Endothelial cell of umbilical vein (primary cell): ENCODE measurements at regions not wholly inside any gene's neighbourhood (a gene's known extent, or its start where the extent isn't known, plus 50 kb on each side); places are given as distances from the start of the nearest gene placed in this dataset.

Experiments used
- BruUV-seq: library from RNA; stranded (reverse); fragments of 400-500 nt; replicated peaks from 2 replicates; lab custom pipeline; 2021; lab: Mats Ljungman, UMichigan
- CTCF ChIA-PET: fragments of 300-600, 350-600 bp; sonication (Branson Sonifier 250); formaldehyde crosslinking; loops from one replicate; lab custom pipeline; 2021; ENCODE audit warnings: antibody characterized with exemption, inconsistent platforms; lab: Charles Lee
- POLR2A ChIA-PET: fragments of 300-600, 350-600 bp; sonication (Branson Sonifier 250); formaldehyde crosslinking; loops from one replicate; lab custom pipeline; 2021; ENCODE audit warnings: antibody characterized with exemption, inconsistent platforms; lab: Charles Lee
- DNase-seq: peaks from one replicate; pipeline ENCODE4 v3.0.0-alpha.2; 2011; ENCODE audit warnings: low read depth, low spot score
- FAIRE-seq: peaks from 2 replicates; lab custom pipeline; 2011; peaks lifted over from hg19 to GRCh38; lab: Jason Lieb, UNC
- H2AFZ ChIP-seq: 2 replicates; pipeline ENCODE4 v1.6.0; 2012; ENCODE audit warnings: low read depth, low read length, control low read depth, inconsistent platforms
- H3K27ac ChIP-seq: 2 replicates; pipeline ENCODE4 v1.5.1; 2011; ENCODE audit warnings: low read depth, mild to moderate bottlenecking, control low read depth, low read length, moderate library complexity; ENCODE audit not compliant: insufficient read depth
- H3K27me3 ChIP-seq, 2 experiments: 2 replicates each; pipeline versions ENCODE4 v1.6.0 to v1.6.1; 2011; ENCODE audit warnings: low read length in 2 of 2, mixed read lengths in 1 of 2; ENCODE audit not compliant: control insufficient read depth in 2 of 2, insufficient read depth in 2 of 2
- H3K36me3 ChIP-seq, 2 experiments: 2 replicates in 1 of 2; 3 replicates in 1 of 2; pipeline ENCODE4 v1.5.1; 2011; ENCODE audit warnings: low read length in 2 of 2, mild to moderate bottlenecking in 1 of 2, moderate library complexity in 1 of 2; ENCODE audit not compliant: control insufficient read depth in 2 of 2, insufficient read depth in 2 of 2; ENCODE audit errors: extremely low read depth in 1 of 2
- H3K4me1 ChIP-seq: 3 replicates; pipeline ENCODE4 v1.5.1; 2011; ENCODE audit warnings: mild to moderate bottlenecking, low read length; ENCODE audit not compliant: control insufficient read depth, insufficient read depth; ENCODE audit errors: extremely low read depth
- H3K4me2 ChIP-seq: 2 replicates; pipeline ENCODE4 v1.6.1; 2011; ENCODE audit warnings: low read length, control low read depth, mixed read lengths; ENCODE audit not compliant: insufficient read depth
- H3K4me3 ChIP-seq, 3 experiments: fragments of 200-600 bp in 1 of 3; sonication (generic), shearing (Covaris generic) in 1 of 3; replicated peaks in 1 of 3; 2 replicates each; pipeline ENCODE4 v1.5.1; 2011 to 2016; ENCODE audit warnings: control low read depth in 3 of 3, low read length in 3 of 3, mild to moderate bottlenecking in 2 of 3, inconsistent platforms in 1 of 3, low read depth in 1 of 3, moderate library complexity in 1 of 3; ENCODE audit not compliant: insufficient read depth in 1 of 3
- H3K79me2 ChIP-seq: 2 replicates; pipeline ENCODE4 v1.6.0; 2012; ENCODE audit warnings: low read length, inconsistent platforms; ENCODE audit not compliant: control insufficient read depth, insufficient read depth
- H3K9ac ChIP-seq: replicated peaks from 2 replicates; pipeline ENCODE3; 2011; ENCODE audit warnings: low read length, control low read depth; ENCODE audit not compliant: insufficient read depth; ENCODE audit errors: extremely low read depth
- H3K9me1 ChIP-seq: replicated peaks from 3 replicates; pipeline ENCODE4 v1.6.0; 2011; ENCODE audit warnings: mild to moderate bottlenecking, low read length; ENCODE audit not compliant: control insufficient read depth, insufficient read depth; ENCODE audit errors: extremely low read depth
- H3K9me3 ChIP-seq: replicated peaks from 2 replicates; pipeline ENCODE4 v1.5.1; 2012; ENCODE audit warnings: low read length, inconsistent platforms; ENCODE audit not compliant: control insufficient read depth, insufficient read depth
- H4K20me1 ChIP-seq: replicated peaks from 2 replicates; pipeline ENCODE3; 2011; ENCODE audit warnings: mild to moderate bottlenecking, low read length; ENCODE audit not compliant: control insufficient read depth, insufficient read depth; ENCODE audit errors: extremely low read depth
- CTCF ChIP-seq, 2 donors: IDR thresholded peaks; 1 replicate in 1 of 2; 2 replicates in 1 of 2; pipeline ENCODE4 v1.5.1; 2011; ENCODE audit warnings: low read length in 2 of 2, mild to moderate bottlenecking in 2 of 2, moderate library complexity in 2 of 2, control low read depth in 1 of 2, inconsistent platforms in 1 of 2, low read depth in 1 of 2; ENCODE audit not compliant: insufficient read depth in 1 of 2; ENCODE audit errors: extremely low read depth in 1 of 2
- EZH2 ChIP-seq: IDR thresholded peaks from 2 replicates; pipeline ENCODE4 v1.6.1; 2012; ENCODE audit warnings: borderline replicate concordance, low read depth, mild to moderate bottlenecking, moderate library complexity, low read length, inconsistent platforms; ENCODE audit not compliant: severe bottlenecking
- FOS ChIP-seq: IDR thresholded peaks from 2 replicates; pipeline ENCODE4 v1.6.1; 2011; ENCODE audit warnings: mild to moderate bottlenecking, low read length, moderate library complexity, borderline replicate concordance; ENCODE audit not compliant: insufficient read depth
- GATA2 ChIP-seq: IDR thresholded peaks from 2 replicates; pipeline ENCODE4 v1.7.0; 2011; ENCODE audit warnings: low read depth, mild to moderate bottlenecking, moderate library complexity, mixed read lengths, low read length; ENCODE audit not compliant: insufficient read length, insufficient read depth
- JUN ChIP-seq: IDR thresholded peaks from 2 replicates; pipeline ENCODE4 v1.6.1; 2011; ENCODE audit warnings: borderline replicate concordance, low read depth; ENCODE audit not compliant: insufficient read length, insufficient read depth
- MAX ChIP-seq: IDR thresholded peaks from 2 replicates; pipeline ENCODE4 v1.6.1; 2011; ENCODE audit not compliant: insufficient read depth, insufficient read length
- MYC ChIP-seq: IDR thresholded peaks from one replicate; pipeline ENCODE4 v1.6.1; 2011; ENCODE audit warnings: mild to moderate bottlenecking, low read depth, low read length
- POLR2A ChIP-seq: IDR thresholded peaks from 2 replicates; pipeline ENCODE4 v1.6.1; 2012; ENCODE audit warnings: low read depth, mild to moderate bottlenecking, control low read depth, low read length
- POLR2AphosphoS5 ChIP-seq: IDR thresholded peaks from 2 replicates; pipeline ENCODE4 v1.6.1; 2012; ENCODE audit warnings: low read depth, mild to moderate bottlenecking, control low read depth, low read length, moderate library complexity; ENCODE audit not compliant: insufficient read depth
- dilution Hi-C: fragments of 300-500 bp; cut with MboI; formaldehyde crosslinking; loops from one replicate; pipeline ENCODE4 v1.15.0; 2019; ENCODE audit warnings: low sequenced_read_pairs; ENCODE audit not compliant: extremely low pct_ligation_motif_present
- intact Hi-C: fragments of 100-400 bp; cut with micrococcal nuclease; formaldehyde crosslinking; loops from one replicate; pipeline ENCODE4 v1.10.0; 2022

GRCh38 chr6:88548891-88549505 is 382.9 kb upstream of the CNR1 start:
- dilution Hi-C loops: no loop called here
- POLR2A ChIA-PET: no interaction called here
- no peak for TF ChIP-seq POLR2AphosphoS5
- no peak for TF ChIP-seq GATA2
- TF ChIP-seq FOS: no peak
- TF ChIP-seq POLR2A: no peak
- CTCF ChIA-PET: no interaction called here
- intact Hi-C loops: no loop called here
- H4K20me1 ChIP-seq: no peaks in the 10 kb centered on the region
- no peak overlapping the region for H3K9ac ChIP-seq
- H2AFZ ChIP-seq: no peak overlapping the region
- DNase-seq: no peak
- H3K4me1 ChIP-seq: no peaks in the 10 kb centered on the region
- no peaks in the 10 kb centered on the region for H3K79me2 ChIP-seq
- BruUV-seq: no TSS peak
- no peak overlapping the region for H3K4me2 ChIP-seq
- H3K9me1 ChIP-seq: no peaks in the 10 kb centered on the region
- H3K9me3 ChIP-seq: no peaks in the 10 kb centered on the region
- no peak overlapping the region for H3K4me3 ChIP-seq
- no peaks in the 10 kb centered on the region for H3K27me3 ChIP-seq
- H3K36me3 ChIP-seq: no peaks in the 10 kb centered on the region
- FAIRE-seq: no peak
- no peak overlapping the region for H3K27ac ChIP-seq

GRCh38 chr6:88547768-88548167 is 381.6 kb upstream of the CNR1 start:
- DNase-seq: no peak
- dilution Hi-C loops (no loop called here), intact Hi-C loops (no loop called here)
- no peak overlapping the region for H3K9ac ChIP-seq
- no peak overlapping the region for H3K27ac ChIP-seq
- TF ChIP-seq CTCF (IDR thresholded peaks at IDR 0.05; ENCODE audit: extremely low read depth in 1 of 2, insufficient read depth in 1 of 2, low read depth in 1 of 2, low read length in 2 of 2) (no peak), MAX (no peak), JUN (peak; percentile 39), EZH2 (no peak), POLR2AphosphoS5 (no peak), POLR2A (no peak), MYC (no peak), GATA2 (no peak)
- BruUV-seq: no TSS peak
- no peaks in the 10 kb centered on the region for H3K79me2 ChIP-seq
- H3K4me3 ChIP-seq: no peak overlapping the region
- POLR2A ChIA-PET: no interaction called here
- no peaks in the 10 kb centered on the region for H3K36me3 ChIP-seq
- no peaks in the 10 kb centered on the region for H3K9me3 ChIP-seq
- no peak for FAIRE-seq
- no peaks in the 10 kb centered on the region for H3K9me1 ChIP-seq
- no peak overlapping the region for H3K4me2 ChIP-seq
- no peak overlapping the region for H2AFZ ChIP-seq
- CTCF ChIA-PET: no interaction called here
- no peaks in the 10 kb centered on the region for H3K27me3 ChIP-seq
- H4K20me1 ChIP-seq: no peaks in the 10 kb centered on the region
- no peaks in the 10 kb centered on the region for H3K4me1 ChIP-seq
